H1 (cell line): ENCODE measurements at regions not wholly inside any gene's neighbourhood (a gene's known extent, or its start where the extent isn't known, plus 50 kb on each side); places are given as distances from the start of the nearest gene placed in this dataset.

Experiments
- CBX8 ChIP-seq: fragments of 300-800, 300-1000 bp; sonication (generic); IDR thresholded peaks from 2 replicates; pipeline ENCODE4 v1.7.1; 2016; ENCODE audit warnings: low read depth, low read length, borderline replicate concordance
- POU5F1 ChIP-seq: IDR thresholded peaks from 2 replicates; pipeline ENCODE4 v1.6.1; 2011; ENCODE audit warnings: low read depth, mild to moderate bottlenecking, low read length, moderate library complexity
- SRF ChIP-seq: IDR thresholded peaks from 2 replicates; pipeline ENCODE4 v1.6.1; 2011; ENCODE audit warnings: mild to moderate bottlenecking, low read depth, low read length, moderate library complexity
- TAF1 ChIP-seq: IDR thresholded peaks from 2 replicates; pipeline ENCODE4 v1.6.1; 2011; ENCODE audit warnings: mild to moderate bottlenecking, low read depth, low read length
- TCF12 ChIP-seq: IDR thresholded peaks from 2 replicates; pipeline ENCODE4 v1.6.1; 2011; ENCODE audit warnings: low read depth, mild to moderate bottlenecking, low read length
- YY1 ChIP-seq: IDR thresholded peaks from 2 replicates; pipeline ENCODE4 v1.6.1; 2011; ENCODE audit warnings: low read depth, mild to moderate bottlenecking, low read length

GRCh38 chr3:102091358-102091757 is 242.0 kb downstream of the NFKBIZ start (continued):
- no peak for TF ChIP-seq POU5F1
- TF ChIP-seq TCF12 = no peak
- no peak for TF ChIP-seq CBX8
- TF ChIP-seq TAF1 = no peak
- TF ChIP-seq SRF = no peak
- no peak for TF ChIP-seq YY1
- TF ChIP-seq, all 59 proteins: peak for 0
